ENCODE measurements at regions not wholly inside any gene's neighbourhood (a gene's known extent, or its start where the extent isn't known, plus 50 kb on each side); places are given as distances from the start of the nearest gene placed in this dataset.

DNA sequence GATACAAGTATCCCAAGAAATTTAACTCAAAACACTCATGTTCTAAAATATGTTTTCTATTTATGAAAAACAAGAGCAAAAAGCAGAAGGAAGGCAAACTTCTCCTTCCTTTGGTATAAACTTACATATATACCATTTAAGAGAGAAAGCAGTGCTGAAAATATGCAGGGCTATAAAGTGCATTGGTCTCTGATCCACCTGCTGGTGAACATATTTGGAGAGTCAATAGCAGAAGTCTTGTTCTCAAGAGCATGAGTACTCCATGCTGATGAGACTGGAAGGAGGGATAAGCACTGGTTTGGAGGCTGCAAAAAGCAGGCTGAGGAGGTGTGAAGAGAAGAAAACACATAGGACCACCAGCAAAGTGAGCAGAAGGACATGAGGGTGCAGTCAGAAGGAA is 391.2 kb downstream of the STK39 start:
- TF ChIP-seq, protein P1, sequence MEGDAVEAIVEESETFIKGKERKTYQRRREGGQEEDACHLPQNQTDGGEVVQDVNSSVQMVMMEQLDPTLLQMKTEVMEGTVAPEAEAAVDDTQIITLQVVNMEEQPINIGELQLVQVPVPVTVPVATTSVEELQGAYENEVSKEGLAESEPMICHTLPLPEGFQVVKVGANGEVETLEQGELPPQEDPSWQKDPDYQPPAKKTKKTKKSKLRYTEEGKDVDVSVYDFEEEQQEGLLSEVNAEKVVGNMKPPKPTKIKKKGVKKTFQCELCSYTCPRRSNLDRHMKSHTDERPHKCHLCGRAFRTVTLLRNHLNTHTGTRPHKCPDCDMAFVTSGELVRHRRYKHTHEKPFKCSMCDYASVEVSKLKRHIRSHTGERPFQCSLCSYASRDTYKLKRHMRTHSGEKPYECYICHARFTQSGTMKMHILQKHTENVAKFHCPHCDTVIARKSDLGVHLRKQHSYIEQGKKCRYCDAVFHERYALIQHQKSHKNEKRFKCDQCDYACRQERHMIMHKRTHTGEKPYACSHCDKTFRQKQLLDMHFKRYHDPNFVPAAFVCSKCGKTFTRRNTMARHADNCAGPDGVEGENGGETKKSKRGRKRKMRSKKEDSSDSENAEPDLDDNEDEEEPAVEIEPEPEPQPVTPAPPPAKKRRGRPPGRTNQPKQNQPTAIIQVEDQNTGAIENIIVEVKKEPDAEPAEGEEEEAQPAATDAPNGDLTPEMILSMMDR (IDR thresholded peaks at IDR 0.05; ENCODE audit: low read depth, low read length): no peak
- TF ChIP-seq EZH2phosphoT487 (IDR thresholded peaks at IDR 0.05; ENCODE audit: low read depth): no peak

Data from OCI-LY3 (cell line).